ENCODE measurements at regions not wholly inside any gene's neighbourhood (a gene's known extent, or its start where the extent isn't known, plus 50 kb on each side); places are given as distances from the start of the nearest gene placed in this dataset.
A peak's percentile ranks its signal among the peaks of the same experiment; 100 is the strongest.

DNA sequence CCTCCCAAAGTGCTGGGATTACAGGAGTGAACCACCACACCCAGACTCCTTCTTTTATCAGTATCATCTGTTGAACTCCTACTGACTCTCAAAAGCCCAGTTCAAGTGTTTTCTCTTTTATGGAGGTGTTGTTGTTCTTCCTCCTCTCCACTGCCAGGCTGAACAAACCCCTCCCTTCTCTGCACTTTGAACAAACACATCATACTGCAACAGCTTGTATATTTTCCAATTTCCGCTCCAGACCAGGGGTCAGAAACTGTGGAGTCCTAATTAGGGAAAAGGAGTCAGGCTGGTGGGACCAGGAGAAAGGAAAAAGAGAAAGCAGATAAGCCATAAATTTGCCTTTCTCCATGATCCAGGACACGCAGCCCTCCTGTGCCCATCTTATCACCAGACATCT lies 148.1 kb upstream of the HMHB1 start (continued):
- TF ChIP-seq AHDC1 (CRISPR knock-in tag; IDR thresholded peaks at IDR 0.05; ENCODE audit: borderline replicate concordance) (peak; percentile 70; the same call in 1 of the 2 replicates), FOXA3 (CRISPR knock-in tag; IDR thresholded peaks at IDR 0.05) (0 out of 2 replicates have a peak, but pooled peaks have one; percentile 18), MED1 (CRISPR knock-in tag; IDR thresholded peaks at IDR 0.05) (peak; percentile 39; the same call in 1 of the 2 replicates), ZMYM3 (CRISPR knock-in tag; IDR thresholded peaks at IDR 0.05) (peak; percentile 16; the same call in 1 of the 2 replicates), RARA (CRISPR knock-in tag; IDR thresholded peaks at IDR 0.05) (peak; percentile 28; the same call in 1 of the 2 replicates), FOXP1 (IDR thresholded peaks at IDR 0.05) (no peak), FOXP1 (CRISPR knock-in tag; IDR thresholded peaks at IDR 0.05) (0 out of 2 replicates have a peak, but pooled peaks have one; percentile 61), SAP130 (CRISPR knock-in tag; IDR thresholded peaks at IDR 0.05; ENCODE audit: low read depth) (peak; percentile 40; the same call in 1 of the 2 replicates), U2AF1 (optimal IDR thresholded peaks at IDR 0.05; ENCODE audit: low read depth, low read length) (no peak), SRF (IDR thresholded peaks at IDR 0.05; ENCODE audit: low read depth, low read length) (0 out of 2 replicates have a peak, but pooled peaks have one; percentile 28), SOX6 (IDR thresholded peaks at IDR 0.05) (no peak), SOX6 (CRISPR knock-in tag; IDR thresholded peaks at IDR 0.05) (peak; percentile 26; the same call in 1 of the 2 replicates), ELF3 (CRISPR knock-in tag; IDR thresholded peaks at IDR 0.05) (peak; percentile 29; the same call in 1 of the 2 replicates)
- TF ChIP-seq, protein P1, sequence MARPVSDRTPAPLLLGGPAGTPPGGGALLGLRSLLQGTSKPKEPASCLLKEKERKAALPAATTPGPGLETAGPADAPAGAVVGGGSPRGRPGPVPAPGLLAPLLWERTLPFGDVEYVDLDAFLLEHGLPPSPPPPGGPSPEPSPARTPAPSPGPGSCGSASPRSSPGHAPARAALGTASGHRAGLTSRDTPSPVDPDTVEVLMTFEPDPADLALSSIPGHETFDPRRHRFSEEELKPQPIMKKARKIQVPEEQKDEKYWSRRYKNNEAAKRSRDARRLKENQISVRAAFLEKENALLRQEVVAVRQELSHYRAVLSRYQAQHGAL (CRISPR knock-in tag; IDR thresholded peaks at IDR 0.05; ENCODE audit: not compliant biosample characterization) = no peak

All from HepG2 (cell line).